ENCODE measurements at regions not wholly inside any gene's neighbourhood (a gene's known extent, or its start where the extent isn't known, plus 50 kb on each side); places are given as distances from the start of the nearest gene placed in this dataset.

- H2AFZ ChIP-seq (ENCODE audit: low read depth, low read length) = no peak overlapping the region
- H3K27ac ChIP-seq (ENCODE audit: insufficient read depth, low read depth, low read length) = no peak overlapping the region
- no TSS peak for BruUV-seq (replicated peaks)
- DNase-seq (ENCODE audit: low read depth, low spot score) (no peak), FAIRE-seq (no peak)
- no peak overlapping the region for H3K4me3 ChIP-seq (replicated peaks in 1 of 3; ENCODE audit: insufficient read depth in 1 of 3, low read depth in 1 of 3, low read length in 3 of 3)
- ChIA-PET POLR2A (no interaction called here), CTCF (no interaction called here)
- H3K4me2 ChIP-seq (ENCODE audit: insufficient read depth, low read length) = no peak overlapping the region
- no peaks in the 10 kb centered on the region for H3K9me3 ChIP-seq (replicated peaks; ENCODE audit: control insufficient read depth, insufficient read depth, low read length)
- H3K4me1 ChIP-seq (ENCODE audit: control insufficient read depth, extremely low read depth, insufficient read depth, low read length) = no peaks in the 10 kb centered on the region
- H3K27me3 ChIP-seq (ENCODE audit: control insufficient read depth in 2 of 2, insufficient read depth in 2 of 2, low read length in 2 of 2) = no peaks in the 10 kb centered on the region
- H3K9ac ChIP-seq (replicated peaks; ENCODE audit: extremely low read depth, insufficient read depth, low read length) = no peak overlapping the region
- no peaks in the 10 kb centered on the region for H3K9me1 ChIP-seq (replicated peaks; ENCODE audit: control insufficient read depth, extremely low read depth, insufficient read depth, low read length)
- TF ChIP-seq GATA2 (IDR thresholded peaks at IDR 0.05; ENCODE audit: insufficient read depth, insufficient read length, low read depth, low read length) (no peak), POLR2AphosphoS5 (IDR thresholded peaks at IDR 0.05; ENCODE audit: insufficient read depth, low read depth, low read length) (no peak), FOS (IDR thresholded peaks at IDR 0.05; ENCODE audit: borderline replicate concordance, insufficient read depth, low read length) (no peak), MYC (IDR thresholded peaks at IDR 0.05; ENCODE audit: low read depth, low read length) (no peak), POLR2A (IDR thresholded peaks at IDR 0.05; ENCODE audit: low read depth, low read length) (no peak), EZH2 (IDR thresholded peaks at IDR 0.05; ENCODE audit: borderline replicate concordance, low read depth, low read length, severe bottlenecking) (no peak), JUN (IDR thresholded peaks at IDR 0.05; ENCODE audit: borderline replicate concordance, insufficient read depth, insufficient read length, low read depth) (no peak), CTCF (IDR thresholded peaks at IDR 0.05; ENCODE audit: extremely low read depth in 1 of 2, insufficient read depth in 1 of 2, low read depth in 1 of 2, low read length in 2 of 2) (no peak), MAX (IDR thresholded peaks at IDR 0.05; ENCODE audit: insufficient read depth, insufficient read length) (no peak)
- intact Hi-C loops (cut with micrococcal nuclease) = no loop called here
- H3K79me2 ChIP-seq (ENCODE audit: control insufficient read depth, insufficient read depth, low read length) = no peaks in the 10 kb centered on the region
- no peaks in the 10 kb centered on the region for H3K36me3 ChIP-seq (ENCODE audit: control insufficient read depth in 2 of 2, extremely low read depth in 1 of 2, insufficient read depth in 2 of 2, low read length in 2 of 2)
- dilution Hi-C loops (cut with MboI; ENCODE audit: extremely low pct_ligation_motif_present, low sequenced_read_pairs) = no loop called here
- no peaks in the 10 kb centered on the region for H4K20me1 ChIP-seq (replicated peaks; ENCODE audit: control insufficient read depth, extremely low read depth, insufficient read depth, low read length)
These were observed 213.1 kb upstream of the POU5F2 start for GRCh38 chr5:93954421-93955069.

Measured in endothelial cell of umbilical vein (primary cell).